ENCODE measurements at regions not wholly inside any gene's neighbourhood (a gene's known extent, or its start where the extent isn't known, plus 50 kb on each side); places are given as distances from the start of the nearest gene placed in this dataset.

DNA sequence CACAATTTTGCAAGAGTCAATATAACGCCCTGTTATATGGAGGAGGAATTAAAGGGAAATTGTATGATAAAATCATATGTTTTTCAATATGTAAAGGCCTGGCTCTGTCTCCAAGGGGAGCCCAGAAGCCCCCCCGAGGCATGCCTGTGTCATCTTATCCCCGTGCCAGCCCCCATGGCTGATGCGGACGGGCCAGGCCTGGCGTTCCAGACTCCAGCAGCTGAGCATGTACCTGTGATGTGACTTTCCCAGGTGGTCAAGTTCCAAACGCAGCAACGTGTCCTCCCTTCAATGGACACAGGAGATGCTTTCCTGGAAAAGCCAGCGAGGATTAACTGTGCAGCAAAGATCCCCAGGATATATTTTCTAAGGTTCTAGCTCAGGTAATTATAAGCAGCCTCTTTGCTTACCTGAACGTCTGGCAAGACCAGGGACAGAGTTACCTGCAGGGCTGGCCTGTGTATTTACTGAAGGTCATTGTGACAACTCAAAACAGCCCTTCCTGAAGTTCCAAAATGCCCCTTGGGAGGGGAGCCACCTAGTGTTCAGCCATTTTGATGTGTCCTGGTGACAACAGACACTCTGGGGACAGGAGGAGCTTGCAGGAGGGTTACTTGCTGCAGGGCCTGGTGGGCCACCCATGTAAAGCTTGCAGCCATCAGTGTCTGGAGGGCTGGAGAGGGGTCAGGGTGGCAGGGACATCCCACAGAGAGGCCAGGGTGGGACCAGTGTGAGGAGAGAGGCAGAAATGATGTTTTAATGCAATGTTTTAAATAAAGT is 53.3 kb upstream of the RNU6ATAC start:
- TF ChIP-seq, protein P1, sequence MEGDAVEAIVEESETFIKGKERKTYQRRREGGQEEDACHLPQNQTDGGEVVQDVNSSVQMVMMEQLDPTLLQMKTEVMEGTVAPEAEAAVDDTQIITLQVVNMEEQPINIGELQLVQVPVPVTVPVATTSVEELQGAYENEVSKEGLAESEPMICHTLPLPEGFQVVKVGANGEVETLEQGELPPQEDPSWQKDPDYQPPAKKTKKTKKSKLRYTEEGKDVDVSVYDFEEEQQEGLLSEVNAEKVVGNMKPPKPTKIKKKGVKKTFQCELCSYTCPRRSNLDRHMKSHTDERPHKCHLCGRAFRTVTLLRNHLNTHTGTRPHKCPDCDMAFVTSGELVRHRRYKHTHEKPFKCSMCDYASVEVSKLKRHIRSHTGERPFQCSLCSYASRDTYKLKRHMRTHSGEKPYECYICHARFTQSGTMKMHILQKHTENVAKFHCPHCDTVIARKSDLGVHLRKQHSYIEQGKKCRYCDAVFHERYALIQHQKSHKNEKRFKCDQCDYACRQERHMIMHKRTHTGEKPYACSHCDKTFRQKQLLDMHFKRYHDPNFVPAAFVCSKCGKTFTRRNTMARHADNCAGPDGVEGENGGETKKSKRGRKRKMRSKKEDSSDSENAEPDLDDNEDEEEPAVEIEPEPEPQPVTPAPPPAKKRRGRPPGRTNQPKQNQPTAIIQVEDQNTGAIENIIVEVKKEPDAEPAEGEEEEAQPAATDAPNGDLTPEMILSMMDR (optimal IDR thresholded peaks at IDR 0.05 in 1 of 3, IDR thresholded peaks at IDR 0.05 in 1 of 3, conservative IDR thresholded peaks at IDR 0.05 in 1 of 3; ENCODE audit: extremely low read depth in 1 of 3, insufficient read depth in 2 of 3, low read length in 3 of 3) = peak in 1 of 3 experiments; percentile 21
- TF ChIP-seq EZH2 (IDR thresholded peaks at IDR 0.05; ENCODE audit: low read length) = no peak

All from keratinocyte (primary cell).